SK-N-SH (cell line): ENCODE measurements at regions not wholly inside any gene's neighbourhood (a gene's known extent, or its start where the extent isn't known, plus 50 kb on each side); places are given as distances from the start of the nearest gene placed in this dataset.
"Not testable (repeated sequence)": the region's sequence is repeated elsewhere in the genome, so short reads cannot be mapped to it uniquely, and the experiment has no call there.

Experiments used
- CTCF ChIA-PET: fragments of 300-600, 350-600 bp; formaldehyde crosslinking; extraction: SDS; loops from one replicate; lab custom pipeline; 2021; lab: Yijun Ruan, JAX
- POLR2A ChIA-PET: fragments of 350-600 bp; sonication (Branson Sonifier 250); formaldehyde crosslinking; extraction: SDS; loops from one replicate; lab custom pipeline; 2020; ENCODE audit warnings: antibody characterized with exemption, inconsistent platforms; lab: Yijun Ruan, JAX
- DNase-seq: peaks from one replicate; pipeline ENCODE4 v3.0.0; 2012
- H2AFZ ChIP-seq: fragments of 200-600 bp; sonication (generic); 2 replicates; pipeline ENCODE4 v1.8.1; 2016; ENCODE audit warnings: antibody characterized with exemption, mild to moderate bottlenecking, low read depth
- H3F3A ChIP-seq: fragments of 200-600 bp; sonication (generic); replicated peaks from 2 replicates; pipeline ENCODE3; 2016; ENCODE audit warnings: antibody characterized with exemption, mild to moderate bottlenecking; ENCODE audit not compliant: insufficient read depth
- H3K27ac ChIP-seq, 2 experiments: fragments of 200-500 bp in 1 of 2; fragments of 200-600 bp in 1 of 2; sonication (Bioruptor generic) in 1 of 2; sonication (generic), shearing (Covaris generic) in 1 of 2; 2 replicates each; pipeline versions ENCODE4 v1.5.1 to v1.6.1; 2014 to 2016; ENCODE audit warnings: low read depth in 2 of 2, inconsistent platforms in 1 of 2, low read length in 1 of 2, mild to moderate bottlenecking in 1 of 2, mixed read lengths in 1 of 2
- H3K27me3 ChIP-seq: fragments of 200-600 bp; sonication (generic), shearing (Covaris generic); 2 replicates; pipeline ENCODE4 v1.6.1; 2016; ENCODE audit warnings: mixed run types; ENCODE audit not compliant: insufficient read depth
- H3K36me3 ChIP-seq, 2 experiments: fragments of 200-500 bp in 1 of 2; fragments of 200-600 bp in 1 of 2; sonication (Bioruptor generic) in 1 of 2; sonication (generic) in 1 of 2; replicated peaks in 1 of 2; 2 replicates each; pipeline versions ENCODE3 to v1.5.1; 2014 to 2016; ENCODE audit warnings: low read length in 1 of 2, mild to moderate bottlenecking in 1 of 2; ENCODE audit not compliant: insufficient read depth in 2 of 2, control insufficient read depth in 1 of 2
- H3K4me1 ChIP-seq, 2 experiments: fragments of 200-500 bp in 1 of 2; fragments of 200-600 bp in 1 of 2; sonication (Bioruptor generic) in 1 of 2; sonication (generic), shearing (Covaris generic) in 1 of 2; 2 replicates each; pipeline versions ENCODE4 v1.5.1 to v1.6.1; 2014 to 2016; ENCODE audit warnings: low read depth in 1 of 2, low read length in 1 of 2, mixed run types in 1 of 2; ENCODE audit not compliant: insufficient read depth in 2 of 2, control insufficient read depth in 1 of 2
- H3K4me2 ChIP-seq: fragments of 200-600 bp; sonication (generic), shearing (Covaris generic); 2 replicates; pipeline ENCODE4 v1.6.1; 2017; ENCODE audit warnings: mixed run types
- H3K4me3 ChIP-seq, 2 experiments: fragments of 200-500 bp in 1 of 2; fragments of 200-600 bp in 1 of 2; sonication (Bioruptor generic) in 1 of 2; sonication (generic), shearing (Covaris generic) in 1 of 2; 2 replicates each; pipeline versions ENCODE4 v1.5.1 to v1.8.1; 2014 to 2016; ENCODE audit warnings: low read depth in 2 of 2, inconsistent platforms in 1 of 2, low read length in 1 of 2, mild to moderate bottlenecking in 1 of 2, mixed read lengths in 1 of 2, moderate library complexity in 1 of 2
- H3K79me2 ChIP-seq: fragments of 200-600 bp; sonication (generic); 2 replicates; pipeline ENCODE4 v1.8.1; 2017; ENCODE audit warnings: mild to moderate bottlenecking; ENCODE audit not compliant: insufficient read depth
- H3K9ac ChIP-seq: fragments of 200-600 bp; sonication (generic); 2 replicates; pipeline ENCODE4 v1.6.1; 2017; ENCODE audit warnings: mixed run types
- H3K9me2 ChIP-seq: fragments of 200-600 bp; sonication (generic); 2 replicates; pipeline ENCODE4 v1.6.1; 2017; ENCODE audit warnings: mixed run types
- H3K9me3 ChIP-seq: fragments of 200-600 bp; sonication (generic); 2 replicates; pipeline ENCODE4 v1.6.1; 2017; ENCODE audit warnings: mixed run types, mild to moderate bottlenecking, moderate library complexity
- H4K20me1 ChIP-seq: fragments of 200-600 bp; sonication (generic); 2 replicates; pipeline ENCODE4 v1.6.1; 2017; ENCODE audit warnings: mild to moderate bottlenecking, mixed run types; ENCODE audit not compliant: insufficient read depth
- CHD2 ChIP-seq: fragments of 150-350 bp; IDR thresholded peaks from 2 replicates; pipeline ENCODE4 v1.6.1; 2018; ENCODE audit warnings: low read length; ENCODE audit not compliant: partially characterized antibody
- EZH2phosphoT487 ChIP-seq: fragments of 200-600 bp; sonication (generic); IDR thresholded peaks from 2 replicates; pipeline ENCODE4 v1.6.1; 2017; ENCODE audit warnings: low read depth, mixed run types, mild to moderate bottlenecking, antibody characterized with exemption, moderate library complexity, borderline replicate concordance
- FOXM1 ChIP-seq: IDR thresholded peaks from 2 replicates; pipeline ENCODE4 v1.4.0; 2012; ENCODE audit warnings: low read depth, mild to moderate bottlenecking
- GABPA ChIP-seq: IDR thresholded peaks from 2 replicates; pipeline ENCODE4 v1.4.0; 2012; ENCODE audit warnings: low read depth, mild to moderate bottlenecking
- MEF2A ChIP-seq: IDR thresholded peaks from 2 replicates; pipeline ENCODE4 v1.4.0; 2012; ENCODE audit warnings: low read depth, borderline replicate concordance
- MXI1 ChIP-seq: IDR thresholded peaks from 2 replicates; pipeline ENCODE4 v1.6.1; 2012; ENCODE audit warnings: mild to moderate bottlenecking, low read depth, low read length, improper control_type of control experiment
- NFIC ChIP-seq: IDR thresholded peaks from 2 replicates; pipeline ENCODE4 v1.4.0; 2012; ENCODE audit warnings: borderline replicate concordance
- POLR2AphosphoS5 ChIP-seq: IDR thresholded peaks from 2 replicates; pipeline ENCODE4 v1.6.1; 2012; ENCODE audit warnings: low read depth, low read length
- RAD21 ChIP-seq: IDR thresholded peaks from 2 replicates; pipeline ENCODE4 v1.6.1; 2012; ENCODE audit warnings: mild to moderate bottlenecking, low read length
- SIN3A ChIP-seq: IDR thresholded peaks from 2 replicates; pipeline ENCODE4 v1.6.1; 2012; ENCODE audit warnings: low read depth, mild to moderate bottlenecking, low read length, moderate library complexity, borderline replicate concordance
- TCF12 ChIP-seq: IDR thresholded peaks from 2 replicates; pipeline ENCODE4 v1.4.0; 2012
- USF1 ChIP-seq: IDR thresholded peaks from 2 replicates; pipeline ENCODE4 v1.4.0; 2012; ENCODE audit warnings: low read depth, borderline replicate concordance
- YY1 ChIP-seq: IDR thresholded peaks from 2 replicates; pipeline ENCODE4 v1.4.0; 2012; ENCODE audit warnings: low read depth, mild to moderate bottlenecking
- WGBS: methylation state at CpG from one replicate; pipeline ENCODE4 v1.1.6; 2017; ENCODE audit warnings: low lambda C conversion rate; 5-methylcytosine and 5-hydroxymethylcytosine counted together
- TF ChIP-seq, protein P1 (sequence below): fragments of 200-600 bp; sonication (generic); IDR thresholded peaks from 2 replicates; pipeline ENCODE4 v1.6.1; 2017; ENCODE audit warnings: antibody characterized with exemption, mild to moderate bottlenecking, moderate library complexity
- TF ChIP-seq, protein P2 (sequence below): IDR thresholded peaks from 2 replicates; pipeline ENCODE4 v1.4.0; 2012; ENCODE audit warnings: low read depth, borderline replicate concordance
- TF ChIP-seq, protein P3 (sequence below): fragments of 150-350 bp; IDR thresholded peaks from 2 replicates; pipeline ENCODE4 v1.6.1; 2016; ENCODE audit warnings: mild to moderate bottlenecking, low read depth, low read length
- TF ChIP-seq, protein P4 (sequence below): IDR thresholded peaks from 2 replicates; pipeline ENCODE4; 2012

- H3F3A ChIP-seq: no peaks in the 10 kb centered on the region
- H3K27me3 ChIP-seq: no peaks in the 10 kb centered on the region; the same call in 1 of the 2 replicates
- H3K36me3 ChIP-seq: no peaks in the 10 kb centered on the region
- H3K79me2 ChIP-seq: no peaks in the 10 kb centered on the region
- no peak overlapping the region for H3K4me2 ChIP-seq
- no peak for DNase-seq
- H3K4me1 ChIP-seq: no peaks in the 10 kb centered on the region
- no peak overlapping the region for H3K27ac ChIP-seq
- no peaks in the 10 kb centered on the region for H3K9me2 ChIP-seq
- H3K4me3 ChIP-seq: no peak overlapping the region
- no peak overlapping the region for H2AFZ ChIP-seq
- CTCF ChIA-PET: interaction anchor here (1.1 kb wide), 1 partner anchor 235 kb away, joined by 3 read pairs; no protein-coding TSS in a partner anchor
- no peak overlapping the region for H3K9ac ChIP-seq
- no peaks in the 10 kb centered on the region for H3K9me3 ChIP-seq
- 73% methylated on average over 6 of the region's 6 CpGs for whole genome bisulfite sequencing
- no peaks in the 10 kb centered on the region for H4K20me1 ChIP-seq
- TF ChIP-seq MXI1 (no peak), SIN3A (no peak), USF1 (no peak), RAD21 (no peak), GABPA (no peak), CHD2 (no peak), POLR2AphosphoS5 (no peak), NFIC (no peak), EZH2phosphoT487 (no peak), FOXM1 (no peak), YY1 (no peak), TCF12 (no peak), MEF2A (no peak)
- TF ChIP-seq, protein P1, sequence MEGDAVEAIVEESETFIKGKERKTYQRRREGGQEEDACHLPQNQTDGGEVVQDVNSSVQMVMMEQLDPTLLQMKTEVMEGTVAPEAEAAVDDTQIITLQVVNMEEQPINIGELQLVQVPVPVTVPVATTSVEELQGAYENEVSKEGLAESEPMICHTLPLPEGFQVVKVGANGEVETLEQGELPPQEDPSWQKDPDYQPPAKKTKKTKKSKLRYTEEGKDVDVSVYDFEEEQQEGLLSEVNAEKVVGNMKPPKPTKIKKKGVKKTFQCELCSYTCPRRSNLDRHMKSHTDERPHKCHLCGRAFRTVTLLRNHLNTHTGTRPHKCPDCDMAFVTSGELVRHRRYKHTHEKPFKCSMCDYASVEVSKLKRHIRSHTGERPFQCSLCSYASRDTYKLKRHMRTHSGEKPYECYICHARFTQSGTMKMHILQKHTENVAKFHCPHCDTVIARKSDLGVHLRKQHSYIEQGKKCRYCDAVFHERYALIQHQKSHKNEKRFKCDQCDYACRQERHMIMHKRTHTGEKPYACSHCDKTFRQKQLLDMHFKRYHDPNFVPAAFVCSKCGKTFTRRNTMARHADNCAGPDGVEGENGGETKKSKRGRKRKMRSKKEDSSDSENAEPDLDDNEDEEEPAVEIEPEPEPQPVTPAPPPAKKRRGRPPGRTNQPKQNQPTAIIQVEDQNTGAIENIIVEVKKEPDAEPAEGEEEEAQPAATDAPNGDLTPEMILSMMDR: no peak
- TF ChIP-seq, protein P2, sequence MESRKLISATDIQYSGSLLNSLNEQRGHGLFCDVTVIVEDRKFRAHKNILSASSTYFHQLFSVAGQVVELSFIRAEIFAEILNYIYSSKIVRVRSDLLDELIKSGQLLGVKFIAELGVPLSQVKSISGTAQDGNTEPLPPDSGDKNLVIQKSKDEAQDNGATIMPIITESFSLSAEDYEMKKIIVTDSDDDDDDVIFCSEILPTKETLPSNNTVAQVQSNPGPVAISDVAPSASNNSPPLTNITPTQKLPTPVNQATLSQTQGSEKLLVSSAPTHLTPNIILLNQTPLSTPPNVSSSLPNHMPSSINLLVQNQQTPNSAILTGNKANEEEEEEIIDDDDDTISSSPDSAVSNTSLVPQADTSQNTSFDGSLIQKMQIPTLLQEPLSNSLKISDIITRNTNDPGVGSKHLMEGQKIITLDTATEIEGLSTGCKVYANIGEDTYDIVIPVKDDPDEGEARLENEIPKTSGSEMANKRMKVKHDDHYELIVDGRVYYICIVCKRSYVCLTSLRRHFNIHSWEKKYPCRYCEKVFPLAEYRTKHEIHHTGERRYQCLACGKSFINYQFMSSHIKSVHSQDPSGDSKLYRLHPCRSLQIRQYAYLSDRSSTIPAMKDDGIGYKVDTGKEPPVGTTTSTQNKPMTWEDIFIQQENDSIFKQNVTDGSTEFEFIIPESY: no peak
- TF ChIP-seq, protein P3, sequence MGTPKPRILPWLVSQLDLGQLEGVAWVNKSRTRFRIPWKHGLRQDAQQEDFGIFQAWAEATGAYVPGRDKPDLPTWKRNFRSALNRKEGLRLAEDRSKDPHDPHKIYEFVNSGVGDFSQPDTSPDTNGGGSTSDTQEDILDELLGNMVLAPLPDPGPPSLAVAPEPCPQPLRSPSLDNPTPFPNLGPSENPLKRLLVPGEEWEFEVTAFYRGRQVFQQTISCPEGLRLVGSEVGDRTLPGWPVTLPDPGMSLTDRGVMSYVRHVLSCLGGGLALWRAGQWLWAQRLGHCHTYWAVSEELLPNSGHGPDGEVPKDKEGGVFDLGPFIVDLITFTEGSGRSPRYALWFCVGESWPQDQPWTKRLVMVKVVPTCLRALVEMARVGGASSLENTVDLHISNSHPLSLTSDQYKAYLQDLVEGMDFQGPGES: no peak
- TF ChIP-seq, protein P4, sequence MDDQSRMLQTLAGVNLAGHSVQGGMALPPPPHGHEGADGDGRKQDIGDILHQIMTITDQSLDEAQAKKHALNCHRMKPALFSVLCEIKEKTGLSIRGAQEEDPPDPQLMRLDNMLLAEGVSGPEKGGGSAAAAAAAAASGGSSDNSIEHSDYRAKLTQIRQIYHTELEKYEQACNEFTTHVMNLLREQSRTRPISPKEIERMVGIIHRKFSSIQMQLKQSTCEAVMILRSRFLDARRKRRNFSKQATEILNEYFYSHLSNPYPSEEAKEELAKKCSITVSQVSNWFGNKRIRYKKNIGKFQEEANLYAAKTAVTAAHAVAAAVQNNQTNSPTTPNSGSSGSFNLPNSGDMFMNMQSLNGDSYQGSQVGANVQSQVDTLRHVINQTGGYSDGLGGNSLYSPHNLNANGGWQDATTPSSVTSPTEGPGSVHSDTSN: no peak
- POLR2A ChIA-PET: no interaction called here
Measured at GRCh38 chr13:95426631-95427030, 125.4 kb upstream of the ABCC4 start.

GRCh38 chr13:95430525-95430924, 122.0 kb upstream of the CLDN10 start:
- POLR2A ChIA-PET, H3K79me2 ChIP-seq: not testable (repeated sequence)
- 59% methylated on average over 3 of the region's 6 CpGs for WGBS

More at GRCh38 chr13:95430525-95430924, 122.0 kb upstream of the CLDN10 start:
- H3K9me2 ChIP-seq, H3K27ac ChIP-seq, DNase-seq, H3K36me3 ChIP-seq, H3K4me2 ChIP-seq, H3F3A ChIP-seq, H2AFZ ChIP-seq, H3K9ac ChIP-seq, H3K27me3 ChIP-seq, H3K4me3 ChIP-seq, H4K20me1 ChIP-seq, H3K9me3 ChIP-seq, H3K4me1 ChIP-seq, CTCF ChIA-PET: not testable (repeated sequence)
